ENCODE measurements at regions not wholly inside any gene's neighbourhood (a gene's known extent, or its start where the extent isn't known, plus 50 kb on each side); places are given as distances from the start of the nearest gene placed in this dataset.
A peak's percentile ranks its signal among the peaks of the same experiment; 100 is the strongest.

DNA sequence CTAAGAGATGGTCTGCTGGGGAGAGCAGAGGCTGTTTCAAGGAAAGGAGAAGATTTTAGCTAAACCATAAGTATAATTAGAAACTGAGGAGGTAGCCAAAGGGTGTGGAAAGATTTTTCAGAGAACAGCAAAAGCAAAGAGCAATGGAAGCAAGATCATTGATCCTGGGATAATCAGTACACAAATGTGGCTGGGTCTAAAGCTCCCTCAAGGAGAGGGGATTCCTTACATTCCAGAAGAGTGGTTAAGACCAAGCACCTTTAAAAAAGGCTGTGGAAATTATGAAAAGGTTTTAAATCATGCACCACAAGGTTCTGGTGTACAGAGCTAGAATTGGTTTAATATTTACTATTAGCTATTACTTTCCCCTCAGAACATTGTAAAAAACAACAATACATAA is 246.0 kb upstream of the UBE2E3 start:
- ATAC-seq = no peak

- ATAC-seq = no peak
Measured at GRCh38 chr2:180733330-180733729, 247.1 kb upstream of the UBE2E3 start.

DNA sequence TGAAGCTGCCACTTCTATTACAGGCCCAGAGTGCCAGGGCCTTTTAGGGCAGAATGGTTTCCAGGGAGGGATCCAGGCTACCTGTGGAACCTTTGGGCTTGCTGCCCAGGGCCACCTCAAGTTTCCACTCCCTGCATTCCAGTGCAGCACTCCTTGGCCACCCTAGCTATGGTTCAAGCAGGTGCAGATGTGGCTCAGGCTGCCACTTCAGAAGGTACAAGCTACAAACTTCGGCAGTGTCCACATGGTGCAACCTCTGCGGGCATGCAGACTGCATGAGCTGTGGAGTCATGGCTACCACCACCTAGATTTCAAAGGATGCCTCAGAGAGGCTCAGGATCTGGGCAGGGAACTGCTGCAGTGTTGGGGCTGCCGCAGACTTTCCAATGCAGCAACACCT is 248.1 kb upstream of the UBE2E3 start:
- ATAC-seq = no peak

DNA sequence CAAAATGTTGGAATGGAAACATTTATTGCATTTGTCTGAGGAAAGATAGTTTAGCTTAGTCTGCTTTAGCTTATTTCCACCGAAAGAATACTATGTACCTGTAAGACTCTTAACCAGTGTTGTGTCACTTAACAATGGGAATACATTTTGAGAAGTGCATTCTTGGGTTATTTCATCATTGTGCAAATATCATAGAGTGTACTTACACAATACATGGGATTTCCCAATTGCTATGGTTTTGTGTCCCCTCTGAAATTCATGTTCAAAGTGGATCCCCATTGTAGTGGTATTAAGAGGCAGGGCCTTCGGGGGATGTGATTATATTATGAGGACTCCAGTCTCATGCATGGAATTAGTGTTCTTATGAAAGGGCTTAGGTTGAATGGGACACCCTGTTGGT is 249.4 kb upstream of the UBE2E3 start:
- peak; percentile 57 for ATAC-seq

- peak; percentile 85 for ATAC-seq
Measured at GRCh38 chr2:180728928-180729559, 251.4 kb upstream of the UBE2E3 start.

- no peak for ATAC-seq
Measured at GRCh38 chr2:180723712-180724111, 256.7 kb upstream of the UBE2E3 start.

DNA sequence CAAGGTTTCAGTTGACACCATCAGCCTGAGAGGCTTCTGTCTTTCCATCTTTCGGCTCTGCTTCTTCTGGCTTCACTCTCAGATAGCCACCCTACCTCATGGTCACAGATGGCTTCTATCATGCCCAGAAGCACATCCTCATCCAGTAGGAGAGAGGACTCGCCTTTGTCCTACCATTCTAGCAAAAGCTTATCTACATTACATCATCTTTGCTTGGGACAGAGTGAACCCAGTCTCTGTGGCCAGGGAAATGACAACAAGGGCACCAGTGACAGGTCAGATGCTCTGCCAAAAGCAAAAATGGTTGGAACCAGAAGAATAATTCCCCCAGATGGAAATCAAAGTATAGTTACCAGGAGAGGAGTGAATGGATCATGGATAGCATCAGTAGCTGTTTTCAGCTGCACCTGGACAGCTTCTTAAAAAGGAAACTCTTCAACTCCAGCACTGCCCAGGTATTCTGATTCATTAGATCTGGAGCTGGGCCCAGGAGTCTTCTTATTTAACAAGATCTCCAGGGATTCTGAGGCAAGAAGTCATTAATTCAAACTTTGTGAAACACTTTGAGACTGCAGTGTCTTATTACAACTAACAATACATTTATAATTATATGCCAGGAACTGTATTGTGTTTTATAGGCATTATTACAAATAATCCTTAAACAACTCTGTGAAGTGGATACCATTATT is 257.7 kb upstream of the UBE2E3 start:
- ATAC-seq = no peak

- no peak for ATAC-seq
Measured at GRCh38 chr2:180720829-180721228, 259.6 kb upstream of the UBE2E3 start.

- no peak for ATAC-seq
Measured at GRCh38 chr2:180717588-180717987, 262.8 kb upstream of the UBE2E3 start.

- no peak for ATAC-seq
Measured at GRCh38 chr2:180716186-180717180, 263.9 kb upstream of the UBE2E3 start.

DNA sequence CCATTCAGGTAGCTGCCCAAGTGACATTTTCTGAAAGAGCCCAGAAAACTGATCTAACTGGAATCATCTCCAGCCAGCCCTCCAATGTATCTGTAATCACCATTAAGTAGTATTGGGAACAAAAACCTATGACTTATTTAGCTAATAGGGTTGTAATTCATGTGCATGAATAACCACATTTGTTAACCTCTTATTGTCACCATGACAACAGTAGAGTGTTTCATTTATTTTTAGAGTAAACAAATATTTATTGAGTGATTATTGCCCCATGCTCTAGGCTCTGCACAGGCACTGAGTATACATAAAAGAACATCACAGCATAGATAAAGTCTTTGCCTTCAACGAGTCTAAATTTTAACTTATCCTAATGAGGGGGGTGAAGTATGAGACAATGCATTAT is 265.4 kb upstream of the UBE2E3 start:
- no peak for ATAC-seq

DNA sequence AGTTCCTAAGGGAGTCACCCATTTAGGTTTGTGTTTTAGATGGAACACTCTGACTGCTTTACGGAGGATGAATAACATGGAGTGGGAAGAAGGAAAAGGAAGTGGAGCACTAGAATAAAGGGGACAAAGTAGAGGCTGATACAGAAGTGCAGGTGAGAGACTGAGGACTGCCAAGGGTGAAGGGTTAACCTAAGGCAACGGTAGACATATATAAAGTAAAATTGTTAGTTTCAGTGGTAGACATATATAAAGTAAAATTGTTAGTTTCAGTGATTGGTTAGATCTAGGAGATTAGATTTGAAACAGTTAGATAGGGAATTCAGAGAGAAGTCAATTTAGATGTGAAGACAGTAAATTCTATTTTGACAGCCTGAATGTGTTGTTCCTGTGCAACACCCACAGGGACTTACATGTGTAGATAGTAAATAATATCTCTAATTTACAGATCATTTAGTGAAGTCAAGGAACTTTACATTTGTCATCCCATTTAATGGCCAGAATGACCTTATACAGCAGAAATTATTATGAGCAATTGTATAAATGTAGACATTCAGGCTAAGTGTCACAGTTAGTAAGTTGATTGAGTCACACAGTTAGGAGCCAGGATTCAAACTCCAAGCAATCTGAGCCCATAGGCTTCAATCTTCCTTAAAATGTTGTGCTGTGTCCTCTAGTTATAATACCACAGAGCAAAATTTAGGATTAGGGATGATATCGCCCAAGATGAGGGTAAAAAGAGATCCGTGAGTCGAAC is 270.8 kb upstream of the UBE2E3 start:
- ATAC-seq = no peak

DNA sequence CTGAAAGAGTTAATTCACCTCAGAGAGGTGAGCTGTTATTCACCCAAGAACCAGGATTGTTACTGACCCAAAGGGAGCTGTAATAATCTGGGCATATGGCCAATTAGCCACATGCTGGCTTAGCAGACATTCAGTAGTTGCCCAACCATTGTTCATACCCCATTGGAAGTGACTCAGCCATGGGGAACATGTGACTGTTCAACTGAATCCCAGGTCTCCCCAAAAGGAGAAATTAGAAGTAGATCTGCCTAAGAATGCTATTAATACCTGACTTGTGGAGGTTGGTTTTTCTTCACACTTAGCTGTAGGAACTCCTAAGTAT is 272.6 kb upstream of the UBE2E3 start:
- ATAC-seq = peak; percentile 99

- ATAC-seq = no peak
Measured at GRCh38 chr2:180707175-180707883, 273.1 kb upstream of the UBE2E3 start.

GRCh38 chr2:180706694-180707093 is 273.7 kb upstream of the UBE2E3 start:
- ATAC-seq = no peak

DNA sequence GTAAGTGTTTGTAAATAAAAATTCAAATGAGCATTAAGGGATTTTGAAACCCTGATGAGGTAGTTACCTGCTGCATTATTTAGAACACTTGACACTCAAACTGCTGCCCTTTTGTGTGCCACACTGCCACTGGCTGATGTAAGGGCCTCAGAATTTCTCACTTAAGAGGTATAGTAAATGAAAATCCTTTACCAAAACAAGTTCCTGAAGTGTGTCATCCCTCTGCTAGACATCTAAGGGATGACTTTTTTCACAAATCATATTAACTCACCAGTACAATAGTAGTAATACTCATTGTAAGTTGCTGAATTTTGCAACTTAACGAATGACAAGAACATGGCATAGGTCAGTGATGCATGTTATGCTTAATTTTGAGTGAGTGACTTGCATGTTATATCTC is 274.9 kb upstream of the UBE2E3 start:
- ATAC-seq = peak; percentile 66

- ATAC-seq = no peak
Measured at GRCh38 chr2:180705122-180705521, 275.3 kb upstream of the UBE2E3 start.

DNA sequence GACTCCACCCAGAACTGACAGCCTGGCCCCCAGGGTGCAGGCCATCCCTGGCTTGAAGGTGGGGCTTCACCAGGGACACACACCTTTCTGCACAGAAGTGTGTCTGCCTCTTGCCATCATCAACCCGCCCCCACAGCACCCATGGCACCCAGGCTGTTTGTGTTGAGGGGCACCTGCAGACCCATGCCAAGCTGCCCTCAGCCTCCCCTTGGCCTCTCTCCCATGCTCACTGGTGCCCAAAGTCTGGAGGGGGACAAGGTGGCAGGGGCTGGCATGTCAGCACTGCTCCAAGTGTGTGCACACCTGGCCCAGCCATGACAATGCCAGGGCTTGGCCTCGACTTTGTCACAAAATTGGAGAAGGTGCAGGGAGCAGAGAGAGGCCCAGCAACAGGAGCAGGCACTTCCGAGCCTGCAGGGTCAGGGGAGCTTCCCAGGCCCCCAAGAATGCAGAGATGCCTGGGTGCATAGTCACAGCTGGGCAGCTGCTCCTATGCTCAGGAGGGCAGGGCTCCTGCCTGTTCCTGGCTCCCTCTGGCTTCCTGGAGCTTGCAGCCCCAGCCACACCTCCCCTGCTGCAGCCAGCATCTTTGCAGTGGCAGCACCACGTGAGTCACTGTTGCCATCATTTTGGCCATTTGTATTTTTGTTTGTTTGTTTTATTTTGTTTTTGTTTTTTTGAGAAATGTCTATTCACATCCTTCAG is 280.6 kb upstream of the UBE2E3 start:
- ATAC-seq = peak; percentile 66

- peak; percentile 20 for ATAC-seq
Measured at GRCh38 chr2:180698668-180699067, 281.7 kb upstream of the UBE2E3 start.

DNA sequence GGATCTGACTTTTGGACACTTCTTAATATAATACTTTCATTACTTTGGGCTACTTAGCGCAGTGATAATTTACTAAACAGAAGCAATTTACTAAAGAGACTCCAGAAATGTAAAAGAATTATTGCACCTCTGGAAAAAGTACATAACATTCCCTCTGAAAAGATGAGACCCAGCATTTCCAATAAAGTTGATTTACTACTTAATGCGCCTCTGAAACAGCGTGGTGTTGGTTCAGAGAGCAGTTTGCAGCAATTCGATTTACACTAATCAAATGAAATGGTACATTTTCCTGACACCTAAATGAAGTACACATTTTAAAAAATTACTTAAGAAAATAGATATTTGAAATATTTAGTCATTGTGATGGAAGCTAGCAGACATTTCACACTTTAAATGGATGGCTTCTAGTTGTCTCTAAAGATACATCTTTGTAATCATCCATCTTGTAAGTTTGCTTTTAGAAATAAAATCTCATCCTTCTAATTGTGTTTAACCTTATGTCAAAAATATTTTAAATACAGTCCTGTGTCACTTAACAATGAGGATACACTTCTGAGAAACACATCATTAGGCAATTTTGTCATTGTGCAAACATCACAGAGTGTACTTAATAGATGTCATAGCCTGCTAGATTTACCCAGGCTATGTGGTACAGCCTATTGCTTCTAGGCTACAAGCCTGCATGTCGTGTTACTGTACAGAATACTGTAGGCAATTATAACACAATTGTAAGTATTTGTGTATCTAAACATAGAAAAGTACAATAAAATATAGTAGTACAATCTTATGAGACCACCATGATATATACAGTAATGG is 284.6 kb upstream of the UBE2E3 start:
- no peak for ATAC-seq

All from esophagus mucosa (tissue), 1 donor.